ENCODE measurements at regions not wholly inside any gene's neighbourhood (a gene's known extent, or its start where the extent isn't known, plus 50 kb on each side); places are given as distances from the start of the nearest gene placed in this dataset.
"Not testable (repeated sequence)": the region's sequence is repeated elsewhere in the genome, so short reads cannot be mapped to it uniquely, and the experiment has no call there.

- DNase-seq: no peak
Observed at GRCh38 chr14:89563471-89563870, 146.4 kb upstream of the FOXN3 start.

- DNase-seq: no peak
Observed at GRCh38 chr14:89551955-89552354, 134.9 kb upstream of the FOXN3 start.

- no peak for DNase-seq
Observed at GRCh38 chr14:89551432-89551831, 134.4 kb upstream of the FOXN3 start.

GRCh38 chr14:89550821-89551220, 133.8 kb upstream of the FOXN3 start:
- DNase-seq: no peak

DNA sequence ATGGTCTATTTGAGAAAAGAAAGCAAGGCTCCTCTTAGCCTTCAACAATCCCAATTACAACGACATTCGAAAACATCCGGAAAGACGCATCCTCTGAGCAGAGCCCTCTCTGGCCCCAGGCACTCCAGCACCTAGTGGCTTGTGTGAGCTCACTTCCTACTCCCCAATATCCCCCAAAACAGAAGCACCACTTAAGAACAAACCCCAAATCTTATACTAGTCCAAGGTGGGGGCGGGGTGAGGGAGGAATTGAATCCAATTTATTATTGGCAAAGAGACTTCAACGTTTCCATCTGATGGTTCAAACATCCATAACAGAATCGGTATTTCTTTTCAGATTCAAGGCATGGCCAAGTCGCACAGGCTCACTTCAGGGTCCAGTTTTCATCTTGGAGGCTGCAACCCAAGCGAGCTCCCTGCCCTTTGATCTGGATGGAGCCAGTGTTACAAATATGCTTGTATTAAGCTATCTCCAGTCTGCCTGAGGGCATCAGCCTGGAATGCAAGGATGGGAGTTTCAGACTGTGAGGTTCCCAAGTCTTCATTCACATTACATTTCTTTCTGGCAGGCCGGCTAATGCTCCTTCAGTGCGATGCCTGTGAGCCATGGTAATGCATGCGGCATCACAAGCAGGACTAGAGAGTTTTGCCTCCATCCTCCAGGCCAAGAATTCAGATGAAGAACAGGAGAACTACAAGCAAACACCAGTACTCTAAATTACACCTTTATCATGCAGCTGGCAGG, 132.5 kb upstream of the FOXN3 start:
- no peak for DNase-seq

- not testable (repeated sequence) for DNase-seq
Observed at GRCh38 chr14:89547047-89547446, 130.0 kb upstream of the FOXN3 start.

GRCh38 chr14:89544636-89545301, 127.7 kb upstream of the FOXN3 start:
- no peak for DNase-seq

- DNase-seq: no peak
Observed at GRCh38 chr14:89543425-89543790, 126.4 kb upstream of the FOXN3 start.

GRCh38 chr14:89542786-89543424, 125.9 kb upstream of the FOXN3 start:
- no peak for DNase-seq

DNA sequence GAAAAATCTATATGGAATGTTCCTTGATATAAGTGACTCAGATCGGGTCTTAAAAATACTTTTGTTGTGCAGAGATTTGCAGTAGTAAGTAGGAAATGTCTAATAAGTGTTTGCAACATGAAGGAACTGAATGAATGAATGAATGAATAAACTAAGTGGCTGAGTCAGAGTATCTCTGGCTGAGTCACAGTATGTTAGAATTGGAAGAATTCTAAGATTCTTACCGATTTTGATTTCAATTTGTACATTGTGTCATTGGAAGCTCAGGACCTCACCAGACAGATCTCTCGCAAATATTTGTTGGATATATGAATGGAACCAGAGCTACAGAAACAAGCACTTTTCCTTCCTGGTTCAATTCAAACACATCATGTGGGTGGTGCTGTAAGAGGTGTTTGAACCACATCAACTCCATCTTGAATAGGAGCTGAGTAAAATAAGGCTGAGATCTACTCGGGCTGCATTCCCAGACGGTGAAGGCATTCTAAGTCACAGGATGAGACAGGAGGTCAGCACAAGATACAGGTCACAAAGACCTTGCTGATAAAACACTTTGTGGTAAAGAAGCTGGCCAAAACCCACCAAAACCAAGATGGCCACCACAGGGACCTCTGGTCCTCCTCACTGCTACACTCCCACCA, 123.9 kb upstream of the FOXN3 start:
- DNase-seq: no peak

GRCh38 chr14:89540009-89540829, 123.2 kb upstream of the FOXN3 start:
- DNase-seq: no peak

DNA sequence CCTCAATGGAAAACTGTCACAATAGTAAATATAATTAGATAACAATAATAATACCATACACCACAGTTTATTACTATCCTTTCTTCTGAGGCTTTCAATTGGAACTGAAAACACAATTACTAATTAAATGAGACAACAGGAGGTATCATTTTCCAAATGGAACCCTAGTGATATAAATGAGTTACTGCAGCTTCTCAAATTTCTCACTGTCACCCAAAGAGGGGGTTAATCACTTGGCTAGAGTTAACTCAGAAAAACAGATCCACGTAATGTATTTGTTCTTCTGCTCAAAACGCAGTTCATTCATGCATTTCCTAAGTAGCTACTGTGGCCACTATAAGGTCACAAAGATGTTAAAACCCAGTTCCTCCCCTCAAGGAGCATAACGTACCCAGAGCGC, 120.9 kb upstream of the FOXN3 start:
- no peak for DNase-seq

DNA sequence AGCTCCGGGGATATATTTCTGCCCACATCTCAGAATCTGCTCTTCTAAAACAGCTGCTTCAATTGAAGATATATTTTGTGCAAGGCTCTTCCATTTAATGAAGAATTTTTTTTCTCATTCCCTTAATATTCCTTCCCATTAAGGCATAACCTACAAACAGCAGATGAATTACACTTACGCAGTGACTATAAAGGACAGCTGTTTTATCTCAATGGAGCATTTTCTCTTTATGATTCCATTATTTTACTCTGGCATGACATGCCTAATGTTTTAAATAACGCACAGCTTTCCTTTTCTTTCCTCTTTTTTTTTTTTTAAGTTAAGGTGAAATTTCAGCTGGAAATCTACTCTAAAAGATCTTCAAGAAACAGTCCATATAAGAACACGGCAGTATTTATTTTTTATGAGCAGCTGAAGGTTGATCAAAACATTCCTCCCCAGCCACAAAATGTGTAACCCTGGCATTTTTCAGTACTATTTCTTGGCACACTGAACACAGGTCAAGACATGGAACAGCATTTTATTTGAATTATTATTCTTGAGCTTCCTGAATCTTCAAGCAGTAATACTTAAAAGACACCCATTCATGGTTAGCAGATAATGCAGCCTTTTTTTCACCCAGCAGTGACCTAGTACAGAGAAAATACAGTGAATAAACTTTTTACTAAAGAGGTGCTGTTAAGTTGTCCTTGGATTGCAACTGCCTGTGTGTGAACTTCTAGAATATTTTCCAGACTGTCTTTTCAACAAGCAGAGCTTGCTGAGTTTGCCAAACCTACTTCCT, 118.1 kb upstream of the FOXN3 start:
- DNase-seq: no peak

GRCh38 chr14:89533766-89534165, 116.7 kb upstream of the FOXN3 start:
- no peak for DNase-seq

GRCh38 chr14:89533136-89533535, 116.1 kb upstream of the FOXN3 start:
- DNase-seq: no peak

DNA sequence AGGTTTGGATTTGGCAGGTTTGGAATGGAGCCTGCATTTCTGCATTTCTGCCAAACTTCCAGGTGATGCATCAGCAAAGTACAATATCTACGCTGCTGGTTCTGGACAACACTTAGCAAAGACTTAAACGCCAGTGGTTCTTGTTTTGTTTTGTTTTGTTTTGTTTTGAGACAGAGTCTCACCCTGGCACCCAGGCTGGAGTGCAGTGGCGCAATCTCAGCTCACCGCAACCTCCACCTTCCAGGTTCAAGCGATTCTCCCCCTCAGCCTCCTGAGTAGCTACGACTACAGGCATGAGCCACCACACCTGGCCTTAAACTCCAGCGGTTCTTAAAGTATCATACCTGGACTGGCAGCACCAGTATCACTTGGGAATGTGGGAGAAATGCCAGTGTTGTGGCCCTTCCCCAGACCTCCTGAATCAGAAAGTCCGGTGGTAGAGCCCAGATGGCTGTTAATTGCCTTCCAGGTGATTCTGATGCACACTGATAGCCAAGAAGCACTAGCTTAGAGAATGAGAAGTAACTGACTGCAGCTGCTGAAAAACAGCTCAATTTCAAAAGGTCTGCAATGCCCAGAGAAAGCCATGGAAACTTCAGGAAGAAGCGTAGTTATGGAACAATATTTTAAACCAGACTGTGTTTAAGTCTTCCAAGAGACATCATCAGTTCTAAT, 114.8 kb upstream of the FOXN3 start:
- DNase-seq: no peak

- no peak for DNase-seq
Observed at GRCh38 chr14:89524990-89525667, 108.1 kb upstream of the FOXN3 start.

GRCh38 chr14:89524412-89524811, 107.4 kb upstream of the FOXN3 start:
- no peak for DNase-seq

- no peak for DNase-seq
Observed at GRCh38 chr14:89521988-89522387, 105.0 kb upstream of the FOXN3 start.

DNA sequence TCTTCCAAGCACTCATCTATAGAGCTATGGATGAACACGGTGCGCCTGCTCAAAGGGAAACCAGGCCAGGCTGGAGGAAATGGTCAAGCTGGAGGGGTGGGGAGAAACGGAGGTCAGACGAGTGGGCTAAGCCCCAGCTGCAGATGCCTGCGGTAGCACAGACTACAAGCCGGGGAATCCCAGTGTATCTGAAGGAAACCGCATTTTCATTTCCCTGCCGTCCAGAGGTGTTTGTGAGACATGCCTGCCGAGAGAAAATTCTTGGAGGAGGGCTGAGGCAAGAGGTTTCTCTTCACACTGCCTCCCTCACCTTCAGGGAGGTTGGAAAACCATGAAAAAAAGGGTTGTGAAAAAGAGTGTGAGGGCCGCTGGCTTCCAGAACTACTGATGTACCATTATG, 102.0 kb upstream of the FOXN3 start:
- DNase-seq: no peak

DNA sequence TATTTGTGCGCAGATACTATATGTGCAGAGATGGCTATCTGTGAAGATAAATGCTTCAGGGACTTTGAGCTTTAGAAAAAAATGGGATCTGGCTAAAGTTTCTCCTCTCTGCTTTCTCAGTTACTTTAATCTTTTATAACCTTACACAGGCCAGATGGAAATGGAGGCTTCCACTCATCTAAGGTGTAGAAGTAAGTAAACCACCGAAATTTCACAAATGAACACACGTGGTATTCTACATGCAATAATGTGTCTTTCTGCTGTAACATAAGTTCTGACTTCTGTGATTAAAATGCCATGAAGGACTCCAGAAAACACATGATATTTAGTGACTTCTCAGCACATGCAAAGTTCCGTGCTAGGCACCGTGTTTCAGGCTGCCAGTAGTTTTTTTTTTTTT, 99.1 kb upstream of the FOXN3 start:
- DNase-seq: no peak

Measured in stimulated activated CD4-positive, alpha-beta T cell treated with anti-CD3 and anti-CD28 coated beads, Interleukin-4, amount 100 ng/mL, for 4 hours (primary cell).